Ramos (cell line): ENCODE measurements at regions not wholly inside any gene's neighbourhood (a gene's known extent, or its start where the extent isn't known, plus 50 kb on each side); places are given as distances from the start of the nearest gene placed in this dataset.

Experiments used
- in situ Hi-C: fragments of 300-500 bp; cut with MboI; formaldehyde crosslinking; loops from one replicate; pipeline ENCODE4 v1.14.3; 2022; ENCODE audit warnings: low sequenced_read_pairs; ENCODE audit not compliant: unreplicated experiment

- in situ Hi-C loops: no loop called here
Measured at GRCh38 chr9:86641970-86642369, 287.8 kb upstream of the TUT7 start.

GRCh38 chr9:86639899-86640379, 285.7 kb upstream of the TUT7 start:
- in situ Hi-C loops: loop anchor here (10.0 kb wide), 1 partner anchor 685 kb away; no protein-coding TSS in a partner anchor

GRCh38 chr9:86639287-86639686, 285.1 kb upstream of the TUT7 start:
- in situ Hi-C loops: loop anchor here (10.0 kb wide), 1 partner anchor 686 kb away; no protein-coding TSS in a partner anchor

DNA sequence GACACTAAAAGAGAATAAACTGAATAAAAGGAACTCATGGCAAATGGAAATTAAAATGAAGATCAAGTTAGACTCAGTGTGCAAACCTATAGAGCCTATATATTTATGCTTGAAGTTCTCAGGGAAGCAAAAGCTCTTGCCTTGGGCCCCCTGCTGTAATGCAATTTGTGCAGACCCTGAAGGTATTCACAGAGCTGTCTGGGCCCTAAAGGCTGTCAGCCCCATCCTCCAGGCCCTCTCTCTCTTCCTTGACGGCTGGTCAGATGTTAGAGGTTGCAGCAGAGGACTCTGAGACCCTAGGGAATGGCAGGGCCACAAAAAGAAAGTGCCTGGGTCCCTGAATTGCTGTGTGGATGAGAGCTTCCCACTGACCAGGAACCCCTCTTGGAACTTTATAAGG, 283.9 kb upstream of the TUT7 start:
- in situ Hi-C loops: loop anchor here (10.0 kb wide), 1 partner anchor 687 kb away; no protein-coding TSS in a partner anchor

GRCh38 chr9:86637515-86637914, 283.3 kb upstream of the TUT7 start:
- in situ Hi-C loops: loop anchor here (10.0 kb wide), 1 partner anchor 687 kb away; no protein-coding TSS in a partner anchor

DNA sequence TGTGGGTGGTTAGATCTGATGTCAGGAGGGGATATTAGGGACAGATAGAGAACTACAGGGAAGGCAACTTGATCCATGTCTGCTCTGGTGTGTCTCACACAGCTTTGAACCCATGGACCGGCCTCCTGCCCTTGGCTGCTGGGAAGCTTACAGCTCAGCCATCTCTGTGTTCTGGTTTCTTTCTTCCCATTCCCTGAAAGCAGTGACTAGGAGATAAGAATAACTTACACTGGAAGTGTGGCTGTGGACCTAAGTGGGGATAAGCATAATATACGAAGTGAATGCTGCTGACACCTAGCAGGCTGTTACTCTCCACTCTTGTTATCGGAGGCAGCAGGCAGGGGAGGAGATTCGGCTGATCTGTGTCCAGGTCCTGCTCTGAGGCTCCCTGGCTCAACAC, 282.3 kb upstream of the TUT7 start:
- in situ Hi-C loops: loop anchor here (10.0 kb wide), 1 partner anchor 688 kb away; no protein-coding TSS in a partner anchor

- in situ Hi-C loops: loop anchor here (10.0 kb wide), 1 partner anchor 689 kb away; no protein-coding TSS in a partner anchor
Measured at GRCh38 chr9:86636038-86636437, 281.8 kb upstream of the TUT7 start.

DNA sequence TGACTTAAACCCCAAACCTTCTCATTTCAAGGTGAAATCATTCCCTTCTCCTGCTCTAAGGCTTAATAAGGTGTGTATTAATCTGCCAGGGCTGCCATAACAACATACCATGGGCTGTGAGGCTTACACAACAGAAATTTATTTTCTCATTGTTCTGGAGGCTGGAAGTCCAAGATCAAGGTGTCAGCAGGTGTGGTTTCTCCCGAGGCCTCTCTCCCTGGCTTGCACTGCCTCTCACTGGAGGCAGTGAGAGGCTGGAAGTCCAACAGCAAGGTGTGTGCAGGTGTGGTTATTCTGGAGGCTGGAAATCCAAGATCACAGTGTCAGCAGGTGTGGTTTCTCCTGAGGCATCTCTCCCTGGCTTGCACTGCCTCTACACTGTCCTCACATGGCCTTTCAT, 280.3 kb upstream of the TUT7 start:
- in situ Hi-C loops: loop anchor here (10.0 kb wide), 1 partner anchor 690 kb away; no protein-coding TSS in a partner anchor

DNA sequence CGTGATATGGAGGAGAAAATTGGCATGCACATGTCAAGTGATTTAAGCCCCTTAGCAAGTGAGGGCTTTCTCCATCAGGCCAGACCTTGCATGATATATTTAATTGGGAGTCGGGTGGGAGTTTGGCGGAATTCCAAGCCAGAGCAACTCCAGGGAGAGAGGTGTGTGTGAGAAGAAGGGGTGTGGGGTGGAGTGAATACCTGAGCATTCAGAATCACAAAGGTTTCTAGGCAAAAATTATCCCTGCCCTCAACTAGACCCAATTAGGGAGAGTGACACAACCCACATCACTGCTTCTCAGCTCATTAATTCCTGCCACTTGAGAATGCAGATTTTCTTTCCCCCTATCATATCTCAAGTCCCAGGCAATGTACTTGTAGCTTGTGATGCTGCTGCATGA, 279.7 kb upstream of the TUT7 start:
- in situ Hi-C loops: loop anchor here (10.0 kb wide), 1 partner anchor 691 kb away; no protein-coding TSS in a partner anchor

DNA sequence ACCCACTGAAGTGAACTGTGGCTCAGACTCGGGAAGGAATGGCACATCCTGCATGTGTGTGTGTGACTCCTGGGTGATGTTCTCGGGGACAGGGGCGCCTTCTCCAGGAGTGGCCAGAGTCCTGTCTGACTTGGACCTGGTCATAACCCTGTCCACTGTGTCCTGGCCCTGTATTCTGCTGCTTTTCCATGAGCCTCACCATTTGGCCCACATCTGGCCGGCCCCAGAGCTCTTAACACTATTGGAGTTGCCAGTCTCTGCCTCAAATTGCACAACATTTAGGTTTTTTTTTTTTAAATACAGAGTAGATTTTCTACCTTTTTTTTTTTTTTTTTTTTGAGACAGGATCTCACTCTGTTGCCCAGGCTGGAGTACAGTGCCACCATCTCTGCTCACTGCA, 278.3 kb upstream of the TUT7 start:
- in situ Hi-C loops: loop anchor here (10.0 kb wide), 1 partner anchor 692 kb away; no protein-coding TSS in a partner anchor

DNA sequence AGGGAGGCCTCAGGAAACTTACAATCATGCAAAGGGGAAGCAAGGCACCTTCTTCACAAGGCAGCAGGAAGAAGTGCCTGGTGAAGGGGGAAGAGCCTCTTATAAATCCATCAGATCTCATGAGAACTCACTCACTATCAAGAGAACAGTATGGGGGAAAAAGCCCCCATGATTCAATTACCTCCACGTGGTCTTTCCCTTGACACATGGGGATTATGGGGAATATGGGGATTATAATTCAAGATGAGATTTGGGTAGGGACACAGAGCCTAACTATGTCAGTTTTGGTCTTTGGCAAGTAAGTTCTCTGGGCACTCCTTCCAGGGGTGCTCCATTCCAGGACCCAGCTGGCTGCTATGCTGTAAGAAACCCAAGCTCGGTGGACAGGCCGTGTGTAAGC, 275.3 kb upstream of the TUT7 start:
- in situ Hi-C loops: no loop called here

DNA sequence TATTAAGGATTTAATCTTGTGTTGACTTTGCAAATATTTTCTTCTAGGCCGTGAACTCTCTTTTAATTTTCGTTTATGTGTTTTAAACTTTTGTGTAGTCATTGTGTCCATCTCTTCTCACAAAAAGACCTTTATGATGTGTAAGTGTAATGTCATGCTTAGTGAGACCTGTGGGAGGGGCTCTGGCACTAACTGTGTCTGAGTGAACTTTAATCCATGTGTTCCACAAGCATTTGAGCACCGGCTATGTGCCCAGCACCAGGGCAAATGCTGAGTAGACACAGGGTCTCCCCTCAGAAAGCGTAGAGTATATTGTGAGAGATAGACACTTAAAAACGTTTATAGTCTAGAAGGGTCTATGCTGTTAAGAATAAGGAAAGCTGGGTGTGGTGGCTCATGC, 272.6 kb upstream of the TUT7 start:
- in situ Hi-C loops: no loop called here

GRCh38 chr9:86624630-86625029, 270.4 kb upstream of the TUT7 start:
- in situ Hi-C loops: loop anchor here (25.0 kb wide), 1 partner anchor 88 kb away; no protein-coding TSS in a partner anchor

DNA sequence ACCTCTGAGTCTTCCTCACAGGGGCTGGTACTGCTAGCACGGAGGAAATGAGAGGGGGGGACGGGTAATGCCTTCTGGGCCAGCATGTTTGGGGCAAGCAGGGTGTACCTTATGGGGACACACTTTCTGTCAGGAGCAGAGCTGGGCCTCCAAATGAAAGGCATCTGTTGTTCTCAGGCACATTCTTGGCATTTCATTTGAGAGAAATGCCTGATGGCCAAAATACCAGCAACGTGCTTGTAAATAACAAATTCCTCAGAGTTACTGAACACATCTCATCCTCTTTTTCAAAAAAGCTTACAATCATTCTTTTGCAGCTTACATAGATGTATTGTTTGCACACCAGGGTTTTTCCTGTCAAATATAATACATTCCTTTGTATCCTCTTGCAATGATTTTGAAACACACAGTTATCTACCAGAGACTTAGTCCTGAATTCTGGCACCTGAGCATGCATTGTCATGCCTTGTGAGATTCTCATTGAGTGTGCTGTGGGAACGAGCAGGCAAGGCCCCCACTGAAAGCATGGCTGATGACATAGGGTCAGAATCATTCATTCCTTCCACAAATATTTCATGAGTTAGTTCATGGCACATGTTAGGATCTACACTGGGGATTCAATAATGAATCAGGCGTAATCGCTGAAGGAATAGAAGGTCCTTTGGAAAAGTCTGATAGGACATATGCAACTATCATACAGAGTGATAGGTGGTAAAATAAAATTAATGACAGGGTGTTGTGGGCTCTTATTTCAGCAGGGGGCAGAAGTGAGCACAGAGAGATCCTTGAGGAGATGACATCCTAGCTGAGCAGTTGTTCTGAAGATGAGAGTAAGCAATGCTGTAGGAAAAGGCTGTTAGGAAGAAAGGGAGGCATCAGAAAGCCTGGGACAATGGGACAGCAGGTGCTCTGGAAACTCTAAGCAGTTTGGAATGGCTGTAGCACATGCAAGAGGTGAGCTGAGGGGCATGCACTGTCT, 260.9 kb upstream of the TUT7 start:
- in situ Hi-C loops: loop anchor here (25.0 kb wide), 1 partner anchor 97 kb away; no protein-coding TSS in a partner anchor

- in situ Hi-C loops: loop anchor here (25.0 kb wide), 1 partner anchor 98 kb away; no protein-coding TSS in a partner anchor
Measured at GRCh38 chr9:86613943-86614342, 259.7 kb upstream of the TUT7 start.

GRCh38 chr9:86611534-86611933, 257.3 kb upstream of the TUT7 start:
- in situ Hi-C loops: loop anchor here (25.0 kb wide), 1 partner anchor 101 kb away; no protein-coding TSS in a partner anchor

- in situ Hi-C loops: loop anchor here (25.0 kb wide), 1 partner anchor 107 kb away; no protein-coding TSS in a partner anchor
Measured at GRCh38 chr9:86605303-86605702, 251.1 kb upstream of the TUT7 start.

DNA sequence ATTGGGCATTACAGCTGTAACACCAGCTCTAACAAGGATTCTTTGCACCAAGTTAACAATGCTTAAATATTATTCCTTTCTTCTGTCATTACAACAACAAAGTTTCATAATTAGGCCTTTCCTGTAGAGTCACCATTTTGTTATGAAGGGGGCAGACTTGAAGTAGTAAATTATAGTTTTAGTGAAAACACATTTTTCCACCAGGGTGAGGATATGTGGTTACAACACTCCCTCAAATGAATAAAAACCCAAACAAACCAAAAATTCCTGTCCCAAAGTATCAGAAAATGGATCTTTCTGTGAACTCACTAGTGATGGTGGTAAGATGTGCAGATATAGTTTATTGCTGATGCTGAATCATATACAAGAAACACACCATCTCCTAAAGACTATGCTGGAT, 250.5 kb upstream of the TUT7 start:
- in situ Hi-C loops: loop anchor here (25.0 kb wide), 1 partner anchor 108 kb away; no protein-coding TSS in a partner anchor

GRCh38 chr9:86602715-86603114, 248.5 kb upstream of the TUT7 start:
- in situ Hi-C loops: loop anchor here (25.0 kb wide), 1 partner anchor 110 kb away; no protein-coding TSS in a partner anchor

DNA sequence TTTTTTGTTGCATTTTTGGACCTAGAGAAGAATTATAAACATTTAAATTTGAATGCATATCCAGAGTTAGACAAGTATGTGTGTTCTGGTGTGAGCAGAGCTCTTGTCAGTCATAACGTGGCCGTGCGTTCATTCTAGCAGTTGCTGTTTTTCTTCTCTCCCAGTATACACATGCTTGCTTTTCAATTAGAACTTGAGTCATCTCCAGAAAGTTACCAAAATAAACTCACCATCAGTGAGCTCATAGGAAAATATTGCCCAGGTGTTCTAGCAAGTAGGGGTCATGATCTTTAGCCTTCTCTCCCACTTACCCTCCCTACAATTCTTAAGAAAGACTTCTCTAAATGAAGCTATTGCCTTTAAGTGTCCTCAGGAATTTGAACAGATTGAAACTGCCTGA, 247.5 kb upstream of the TUT7 start:
- in situ Hi-C loops: loop anchor here (25.0 kb wide), 1 partner anchor 111 kb away; no protein-coding TSS in a partner anchor
